T-helper 2 cell treated with Interferon-gamma antibody and Interleukin-4, amounts not matched to agents 100 ng/mL and 5 ng/mL, for 36 hours (primary cell): ENCODE measurements at regions not wholly inside any gene's neighbourhood (a gene's known extent, or its start where the extent isn't known, plus 50 kb on each side); places are given as distances from the start of the nearest gene placed in this dataset.
"Not testable (repeated sequence)": the region's sequence is repeated elsewhere in the genome, so short reads cannot be mapped to it uniquely, and the experiment has no call there.

ENCODE experiments used
- intact Hi-C: fragments of 100-400 bp; cut with micrococcal nuclease; formaldehyde crosslinking; loops from one replicate; pipeline ENCODE4 v1.15.1; 2023

DNA sequence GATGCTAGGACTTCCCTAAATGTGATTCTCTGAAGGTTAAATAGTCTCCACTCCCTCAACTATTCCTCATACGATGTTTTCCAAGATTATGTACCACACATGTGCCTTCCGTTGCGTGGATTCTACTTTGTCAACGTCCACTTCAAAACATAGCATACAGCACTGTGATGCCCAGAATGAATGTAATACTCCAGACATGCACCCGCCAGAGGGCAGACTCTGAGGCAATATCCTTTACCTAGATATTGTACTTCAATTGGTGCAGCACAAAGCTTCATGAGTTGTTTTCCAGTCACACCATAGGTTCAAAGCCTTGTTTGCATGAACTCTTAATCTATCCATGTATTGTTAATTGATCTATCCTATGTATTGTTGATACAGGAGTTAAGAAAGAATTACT is 201.0 kb upstream of the NABP1 start:
- intact Hi-C loops: no loop called here

- intact Hi-C loops: no loop called here
These were observed 198.9 kb upstream of the NABP1 start for GRCh38 chr2:191478799-191479679.

- intact Hi-C loops: no loop called here
These were observed 198.3 kb upstream of the NABP1 start for GRCh38 chr2:191479680-191480023.

- intact Hi-C loops: no loop called here
These were observed 196.4 kb upstream of the NABP1 start for GRCh38 chr2:191481305-191482070.

DNA sequence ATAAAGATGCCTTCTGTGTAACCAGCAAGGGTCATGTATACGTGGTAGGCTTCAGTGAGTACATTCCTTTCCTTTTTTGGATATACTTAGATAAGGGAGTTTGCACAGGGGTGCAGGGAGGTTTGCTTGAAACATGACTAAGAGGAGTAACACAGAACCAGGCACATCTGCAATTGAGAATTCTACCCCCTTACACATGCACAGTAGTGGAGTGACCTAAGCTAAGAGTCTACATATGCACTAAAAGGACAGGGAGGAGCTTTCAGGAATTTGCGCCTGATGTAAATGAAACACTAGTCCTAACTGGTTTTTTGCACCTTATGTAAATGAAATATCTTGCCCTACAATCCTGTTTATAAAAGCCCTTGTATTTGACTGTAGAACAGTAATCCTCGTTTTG is 194.8 kb upstream of the NABP1 start:
- intact Hi-C loops: no loop called here

GRCh38 chr2:191486584-191487320 is 191.2 kb upstream of the NABP1 start:
- intact Hi-C loops: no loop called here

DNA sequence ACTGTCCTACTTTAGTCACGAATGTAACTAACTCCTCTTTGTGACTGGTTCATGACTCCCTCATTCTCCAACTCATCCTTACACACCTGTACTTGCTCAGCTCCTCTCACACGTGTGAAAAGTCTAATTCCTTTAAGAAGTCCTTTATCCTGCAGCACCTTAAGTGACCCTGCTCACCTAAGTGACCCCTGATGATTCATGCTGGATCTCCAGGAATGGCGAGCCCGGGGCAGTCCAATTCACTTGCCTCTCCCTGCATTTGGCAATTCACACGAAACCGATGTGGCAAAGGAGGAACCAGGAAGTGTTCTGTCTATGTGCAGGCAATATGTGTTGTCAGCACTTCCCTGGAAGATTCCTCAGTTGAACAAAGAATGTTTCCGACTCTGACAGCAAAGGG is 189.8 kb upstream of the NABP1 start:
- intact Hi-C loops: no loop called here

GRCh38 chr2:191489177-191489576 is 188.8 kb upstream of the NABP1 start:
- intact Hi-C loops: no loop called here

DNA sequence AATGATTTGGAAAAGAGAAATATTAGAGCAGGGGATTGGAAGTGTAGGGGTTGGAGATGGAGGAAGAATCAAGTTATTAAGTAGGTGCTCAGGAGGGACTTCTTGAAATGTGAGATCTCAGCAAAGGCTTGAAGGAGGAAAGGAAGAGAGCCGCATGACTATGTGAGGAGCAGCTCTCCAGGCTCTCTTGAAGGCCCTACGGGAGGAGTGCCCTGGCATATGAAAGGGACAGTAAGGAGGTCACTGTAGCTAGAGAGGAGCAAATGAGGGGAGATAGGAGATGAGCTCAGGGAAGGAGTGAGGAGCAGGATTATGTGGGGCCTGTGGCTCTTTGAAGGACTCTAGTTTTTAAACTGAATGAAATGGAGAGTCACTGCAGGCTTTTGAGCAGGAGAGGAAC is 181.1 kb upstream of the NABP1 start:
- intact Hi-C loops: no loop called here

- intact Hi-C loops: no loop called here
These were observed 180.1 kb upstream of the NABP1 start for GRCh38 chr2:191497822-191498221.

- intact Hi-C loops: no loop called here
These were observed 178.9 kb upstream of the NABP1 start for GRCh38 chr2:191499050-191499449.

GRCh38 chr2:191499874-191500565 is 177.9 kb upstream of the NABP1 start:
- intact Hi-C loops: no loop called here

- intact Hi-C loops: no loop called here
These were observed 177.4 kb upstream of the NABP1 start for GRCh38 chr2:191500566-191500883.

DNA sequence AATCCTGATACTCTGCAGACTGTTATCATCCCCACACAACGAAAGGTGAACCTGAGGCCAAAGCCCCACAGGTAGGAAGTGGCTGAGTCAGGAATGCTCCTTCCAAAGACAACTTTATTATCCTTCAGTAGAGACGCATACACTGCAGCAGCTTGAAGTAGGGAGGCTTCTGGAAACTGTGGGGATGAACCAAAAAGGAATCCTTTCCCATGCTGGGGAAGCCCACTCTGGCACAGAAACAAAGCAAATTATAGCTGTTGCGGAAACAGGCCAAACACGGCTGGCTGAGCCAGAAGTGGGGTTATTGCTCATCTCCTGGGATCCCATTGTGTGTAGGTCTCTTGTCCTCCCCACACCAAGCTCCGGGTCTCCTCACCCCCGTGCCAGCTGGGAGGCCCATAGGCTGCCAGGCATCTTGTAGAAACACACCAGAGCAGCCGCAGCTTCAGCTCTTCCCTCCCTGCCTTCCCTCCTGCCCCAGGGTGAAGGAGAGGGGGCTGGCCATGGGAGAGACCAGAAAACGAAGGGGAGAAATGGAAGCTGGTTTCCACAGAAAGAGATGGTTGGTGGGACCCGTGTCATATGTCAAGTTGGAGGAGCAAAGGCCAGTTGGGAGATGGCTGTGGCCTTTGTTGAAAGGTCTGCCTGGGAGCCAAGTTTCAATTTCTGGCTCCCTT is 176.9 kb upstream of the NABP1 start:
- intact Hi-C loops: no loop called here

- intact Hi-C loops: no loop called here
These were observed 176.3 kb upstream of the NABP1 start for GRCh38 chr2:191501561-191502168.

GRCh38 chr2:191506515-191506914 is 171.4 kb upstream of the NABP1 start:
- intact Hi-C loops: no loop called here

GRCh38 chr2:191507252-191507853 is 170.6 kb upstream of the NABP1 start:
- intact Hi-C loops: not testable (repeated sequence)

- intact Hi-C loops: no loop called here
These were observed 169.2 kb upstream of the NABP1 start for GRCh38 chr2:191508738-191509137.

DNA sequence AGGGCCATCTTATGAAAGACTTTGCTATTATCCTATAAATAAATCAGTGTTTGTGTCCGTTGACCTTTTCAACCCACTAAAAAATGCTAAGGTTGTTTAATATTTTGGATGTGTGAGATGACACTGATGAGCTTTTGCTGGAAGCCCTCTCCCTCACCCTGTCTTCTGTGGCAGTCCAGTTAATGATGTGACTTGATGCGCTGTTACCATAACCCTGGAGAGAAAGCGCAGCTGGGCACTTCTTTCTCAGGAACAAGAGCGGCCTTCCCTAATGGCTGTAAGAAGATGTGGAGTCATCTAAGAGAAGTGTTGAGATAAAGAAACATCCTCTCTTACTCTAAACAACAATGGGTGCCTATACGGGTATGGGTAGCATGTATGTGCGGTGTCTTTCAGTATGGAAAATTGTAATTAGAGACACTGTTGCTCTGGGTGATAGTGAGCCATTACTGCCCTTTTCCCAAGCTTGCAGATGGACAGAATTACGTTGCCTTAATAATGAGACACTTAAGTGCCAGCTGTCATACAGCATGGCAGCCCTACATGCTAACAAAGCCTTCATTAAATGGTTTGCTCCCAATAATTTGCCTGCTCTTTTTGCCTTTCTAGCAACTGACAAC is 165.6 kb upstream of the NABP1 start:
- intact Hi-C loops: no loop called here

DNA sequence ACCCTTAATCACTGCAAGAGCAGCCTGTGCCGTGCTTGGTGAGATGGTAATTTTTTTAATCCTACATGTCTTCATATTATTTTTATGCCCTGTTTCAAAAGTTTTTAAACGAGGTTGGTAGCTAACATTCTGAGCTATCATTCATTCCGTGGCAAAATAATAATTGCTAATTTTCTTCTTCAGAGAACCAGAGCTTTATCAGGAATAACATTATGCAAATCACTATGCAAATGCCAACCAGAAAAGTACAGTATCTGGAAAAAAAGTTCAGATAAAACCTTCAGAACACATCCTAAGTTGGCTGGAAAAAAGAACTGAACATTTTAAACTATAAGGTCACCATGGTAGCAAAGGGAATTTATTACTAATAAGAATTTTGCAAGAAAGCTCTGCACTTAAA is 165.1 kb upstream of the NABP1 start:
- intact Hi-C loops: no loop called here
